Mammary epithelial cell (primary cell): ENCODE measurements at regions not wholly inside any gene's neighbourhood (a gene's known extent, or its start where the extent isn't known, plus 50 kb on each side); places are given as distances from the start of the nearest gene placed in this dataset.

Experiments used
- EZH2 ChIP-seq: IDR thresholded peaks from 2 replicates; pipeline ENCODE4 v1.6.1; 2012; ENCODE audit warnings: low read length, inconsistent platforms, borderline replicate concordance
- TF ChIP-seq, protein P1 (sequence below), 2 donors: IDR thresholded peaks in 1 of 2; conservative IDR thresholded peaks in 1 of 2; 2 replicates each; pipeline ENCODE4 v1.5.1; 2011 to 2012; ENCODE audit warnings: inconsistent platforms in 2 of 2, low read length in 2 of 2, mild to moderate bottlenecking in 2 of 2, control low read depth in 1 of 2, low read depth in 1 of 2; ENCODE audit not compliant: insufficient read depth in 1 of 2; ENCODE audit errors: extremely low read depth in 1 of 2

- TF ChIP-seq, protein P1, sequence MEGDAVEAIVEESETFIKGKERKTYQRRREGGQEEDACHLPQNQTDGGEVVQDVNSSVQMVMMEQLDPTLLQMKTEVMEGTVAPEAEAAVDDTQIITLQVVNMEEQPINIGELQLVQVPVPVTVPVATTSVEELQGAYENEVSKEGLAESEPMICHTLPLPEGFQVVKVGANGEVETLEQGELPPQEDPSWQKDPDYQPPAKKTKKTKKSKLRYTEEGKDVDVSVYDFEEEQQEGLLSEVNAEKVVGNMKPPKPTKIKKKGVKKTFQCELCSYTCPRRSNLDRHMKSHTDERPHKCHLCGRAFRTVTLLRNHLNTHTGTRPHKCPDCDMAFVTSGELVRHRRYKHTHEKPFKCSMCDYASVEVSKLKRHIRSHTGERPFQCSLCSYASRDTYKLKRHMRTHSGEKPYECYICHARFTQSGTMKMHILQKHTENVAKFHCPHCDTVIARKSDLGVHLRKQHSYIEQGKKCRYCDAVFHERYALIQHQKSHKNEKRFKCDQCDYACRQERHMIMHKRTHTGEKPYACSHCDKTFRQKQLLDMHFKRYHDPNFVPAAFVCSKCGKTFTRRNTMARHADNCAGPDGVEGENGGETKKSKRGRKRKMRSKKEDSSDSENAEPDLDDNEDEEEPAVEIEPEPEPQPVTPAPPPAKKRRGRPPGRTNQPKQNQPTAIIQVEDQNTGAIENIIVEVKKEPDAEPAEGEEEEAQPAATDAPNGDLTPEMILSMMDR (conservative IDR thresholded peaks at IDR 0.05 in 1 of 2, IDR thresholded peaks at IDR 0.05 in 1 of 2; ENCODE audit: extremely low read depth in 1 of 2, insufficient read depth in 1 of 2, low read depth in 1 of 2, low read length in 2 of 2): no peak
- no peak for TF ChIP-seq EZH2
Measured at GRCh38 chr2:7288484-7288883, 371.3 kb downstream of the RNF144A start.
